ENCODE measurements at regions not wholly inside any gene's neighbourhood (a gene's known extent, or its start where the extent isn't known, plus 50 kb on each side); places are given as distances from the start of the nearest gene placed in this dataset.
"Not testable (repeated sequence)": the region's sequence is repeated elsewhere in the genome, so short reads cannot be mapped to it uniquely, and the experiment has no call there.

- Histone ChIP-seq H3K27me3 (no peaks in the 10 kb centered on the region), H3K36me3 (no peaks in the 10 kb centered on the region), H3K4me3 (no peak overlapping the region), H3K9me3 (no peaks in the 10 kb centered on the region)
- no peak for DNase-seq
Observed at GRCh38 chrX:13412208-13412600, 92.4 kb upstream of the ATXN3L start.

GRCh38 chrX:13411496-13412207, 91.8 kb upstream of the ATXN3L start:
- Histone ChIP-seq H3K27me3 (no peaks in the 10 kb centered on the region), H3K9me3 (no peaks in the 10 kb centered on the region), H3K36me3 (no peaks in the 10 kb centered on the region), H3K4me3 (no peak overlapping the region)
- DNase-seq: no peak

- not testable (repeated sequence) for H3K27me3 ChIP-seq, H3K9me3 ChIP-seq, H3K36me3 ChIP-seq, DNase-seq, H3K4me3 ChIP-seq
Observed at GRCh38 chrX:13408599-13408998, 88.7 kb upstream of the ATXN3L start.

GRCh38 chrX:13404777-13405176, 84.9 kb upstream of the ATXN3L start:
- H3K27me3 ChIP-seq, H3K4me3 ChIP-seq, H3K36me3 ChIP-seq, H3K9me3 ChIP-seq, DNase-seq: not testable (repeated sequence)

- no peak for DNase-seq
- no peaks in the 10 kb centered on the region for H3K9me3 ChIP-seq
- no peaks in the 10 kb centered on the region for H3K36me3 ChIP-seq
- H3K4me3 ChIP-seq: no peak overlapping the region
- no peaks in the 10 kb centered on the region for H3K27me3 ChIP-seq
Observed at GRCh38 chrX:13404364-13404763, 84.5 kb upstream of the ATXN3L start.

- Histone ChIP-seq H3K36me3 (no peaks in the 10 kb centered on the region), H3K27me3 (no peaks in the 10 kb centered on the region), H3K4me3 (no peak overlapping the region), H3K9me3 (no peaks in the 10 kb centered on the region)
- no peak for DNase-seq
Observed at GRCh38 chrX:13401724-13402123, 81.9 kb upstream of the ATXN3L start.

- no peaks in the 10 kb centered on the region for H3K27me3 ChIP-seq
- 0 out of 2 replicates have a peak, but pooled peaks cover 2% of the 10 kb centered on the region for H3K9me3 ChIP-seq
- no peak overlapping the region for H3K4me3 ChIP-seq
- DNase-seq: no peak
- no peaks in the 10 kb centered on the region for H3K36me3 ChIP-seq
Observed at GRCh38 chrX:13398839-13399238, 79.0 kb upstream of the ATXN3L start.

GRCh38 chrX:13397878-13398818, 78.3 kb upstream of the ATXN3L start:
- Histone ChIP-seq H3K27me3 (no peaks in the 10 kb centered on the region), H3K9me3 (0 out of 2 replicates have a peak, but pooled peaks cover 2% of the 10 kb centered on the region), H3K4me3 (no peak overlapping the region), H3K36me3 (no peaks in the 10 kb centered on the region)
- DNase-seq: peak; percentile 95

- Histone ChIP-seq H3K9me3 (0 out of 2 replicates have a peak, but pooled peaks cover 2% of the 10 kb centered on the region), H3K4me3 (no peak overlapping the region), H3K27me3 (no peaks in the 10 kb centered on the region), H3K36me3 (no peaks in the 10 kb centered on the region)
- DNase-seq: no peak
Observed at GRCh38 chrX:13396924-13397323, 77.1 kb upstream of the ATXN3L start.

- Histone ChIP-seq H3K4me3 (no peak overlapping the region), H3K27me3 (no peaks in the 10 kb centered on the region), H3K9me3 (no peaks in the 10 kb centered on the region), H3K36me3 (no peaks in the 10 kb centered on the region)
- DNase-seq: no peak
Observed at GRCh38 chrX:13389501-13389900, 69.6 kb upstream of the ATXN3L start.

GRCh38 chrX:13387666-13388494, 68.0 kb upstream of the ATXN3L start:
- no peak overlapping the region for H3K4me3 ChIP-seq
- no peaks in the 10 kb centered on the region for H3K27me3 ChIP-seq
- H3K36me3 ChIP-seq: no peaks in the 10 kb centered on the region
- no peaks in the 10 kb centered on the region for H3K9me3 ChIP-seq
- DNase-seq: peak; percentile 88

- Histone ChIP-seq H3K36me3 (no peaks in the 10 kb centered on the region), H3K4me3 (no peak overlapping the region), H3K9me3 (no peaks in the 10 kb centered on the region), H3K27me3 (no peaks in the 10 kb centered on the region)
- DNase-seq: no peak
Observed at GRCh38 chrX:13386636-13387035, 66.8 kb upstream of the ATXN3L start.

GRCh38 chrX:13386092-13386491, 66.2 kb upstream of the ATXN3L start:
- Histone ChIP-seq H3K4me3 (no peak overlapping the region), H3K9me3 (no peaks in the 10 kb centered on the region), H3K27me3 (no peaks in the 10 kb centered on the region), H3K36me3 (no peaks in the 10 kb centered on the region)
- DNase-seq: no peak

GRCh38 chrX:13383907-13384306, 64.1 kb upstream of the ATXN3L start:
- no peak overlapping the region for H3K4me3 ChIP-seq
- no peaks in the 10 kb centered on the region for H3K27me3 ChIP-seq
- no peaks in the 10 kb centered on the region for H3K9me3 ChIP-seq
- no peak for DNase-seq
- H3K36me3 ChIP-seq: no peaks in the 10 kb centered on the region

- no peak overlapping the region for H3K4me3 ChIP-seq
Observed at GRCh38 chrX:13381514-13381913, 61.7 kb upstream of the ATXN3L start.

GRCh38 chrX:13380211-13380610, 60.4 kb upstream of the ATXN3L start:
- Histone ChIP-seq H3K27me3 (no peaks in the 10 kb centered on the region), H3K36me3 (no peaks in the 10 kb centered on the region), H3K9me3 (no peaks in the 10 kb centered on the region), H3K4me3 (no peak overlapping the region)
- no peak for DNase-seq

More at GRCh38 chrX:13381514-13381913, 61.7 kb upstream of the ATXN3L start:
- H3K27me3 ChIP-seq: no peaks in the 10 kb centered on the region
- peak; percentile 11 for DNase-seq
- H3K9me3 ChIP-seq: no peaks in the 10 kb centered on the region
- H3K36me3 ChIP-seq: no peaks in the 10 kb centered on the region

Data from MG63 (cell line).